ENCODE measurements at regions not wholly inside any gene's neighbourhood (a gene's known extent, or its start where the extent isn't known, plus 50 kb on each side); places are given as distances from the start of the nearest gene placed in this dataset.

GRCh38 chr12:107464644-107465043, 221.0 kb upstream of the PWP1 start:
- no peak for TF ChIP-seq POLR2A (IDR thresholded peaks at IDR 0.05)
- TF ChIP-seq, protein P1, sequence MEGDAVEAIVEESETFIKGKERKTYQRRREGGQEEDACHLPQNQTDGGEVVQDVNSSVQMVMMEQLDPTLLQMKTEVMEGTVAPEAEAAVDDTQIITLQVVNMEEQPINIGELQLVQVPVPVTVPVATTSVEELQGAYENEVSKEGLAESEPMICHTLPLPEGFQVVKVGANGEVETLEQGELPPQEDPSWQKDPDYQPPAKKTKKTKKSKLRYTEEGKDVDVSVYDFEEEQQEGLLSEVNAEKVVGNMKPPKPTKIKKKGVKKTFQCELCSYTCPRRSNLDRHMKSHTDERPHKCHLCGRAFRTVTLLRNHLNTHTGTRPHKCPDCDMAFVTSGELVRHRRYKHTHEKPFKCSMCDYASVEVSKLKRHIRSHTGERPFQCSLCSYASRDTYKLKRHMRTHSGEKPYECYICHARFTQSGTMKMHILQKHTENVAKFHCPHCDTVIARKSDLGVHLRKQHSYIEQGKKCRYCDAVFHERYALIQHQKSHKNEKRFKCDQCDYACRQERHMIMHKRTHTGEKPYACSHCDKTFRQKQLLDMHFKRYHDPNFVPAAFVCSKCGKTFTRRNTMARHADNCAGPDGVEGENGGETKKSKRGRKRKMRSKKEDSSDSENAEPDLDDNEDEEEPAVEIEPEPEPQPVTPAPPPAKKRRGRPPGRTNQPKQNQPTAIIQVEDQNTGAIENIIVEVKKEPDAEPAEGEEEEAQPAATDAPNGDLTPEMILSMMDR (IDR thresholded peaks at IDR 0.05) = no peak

Data from Peyer's patch (tissue), 4 donors.